Left ventricle myocardium inferior (tissue), 1 donor: ENCODE measurements at regions not wholly inside any gene's neighbourhood (a gene's known extent, or its start where the extent isn't known, plus 50 kb on each side); places are given as distances from the start of the nearest gene placed in this dataset.

ENCODE experiments used
- DNase-seq: peaks from one replicate; pipeline ENCODE4 v3.0.0-alpha.2; 2020
- H3K27ac ChIP-seq: fragments of 200-600 bp; replicated peaks from 2 replicates; pipeline ENCODE4 v1.8.0; 2021
- H3K27me3 ChIP-seq: fragments of 200-600 bp; 2 replicates; pipeline ENCODE4 v1.8.0; 2021; ENCODE audit warnings: low read depth
- H3K36me3 ChIP-seq: fragments of 200-600 bp; 2 replicates; pipeline ENCODE4 v1.8.0; 2021
- H3K4me1 ChIP-seq: fragments of 200-600 bp; 2 replicates; pipeline ENCODE4 v1.8.0; 2021
- H3K4me3 ChIP-seq: fragments of 200-600 bp; 2 replicates; pipeline ENCODE4 v1.8.0; 2021; ENCODE audit warnings: mild to moderate bottlenecking, moderate library complexity
- H3K9me3 ChIP-seq: fragments of 200-600 bp; replicated peaks from 2 replicates; pipeline ENCODE4 v1.8.0; 2021
- CTCF ChIP-seq: fragments of 200-600 bp; IDR thresholded peaks from 2 replicates; pipeline ENCODE4 v1.8.0; 2021; ENCODE audit warnings: antibody characterized with exemption, mild to moderate bottlenecking, borderline replicate concordance
- intact Hi-C: fragments of 100-400 bp; cut with micrococcal nuclease; formaldehyde crosslinking; loops from one replicate; pipeline ENCODE4 v1.11.0; 2022
- donor health status: DM: no; HTN: yes; CAD: no; lungs with severe emphysema.

GRCh38 chr4:71680706-71681105 lies 103.2 kb downstream of the GC start:
- H3K36me3 ChIP-seq: no peaks in the 10 kb centered on the region
- no peaks in the 10 kb centered on the region for H3K27me3 ChIP-seq
- H3K4me1 ChIP-seq: no peaks in the 10 kb centered on the region
- no peaks in the 10 kb centered on the region for H3K9me3 ChIP-seq
- no peak overlapping the region for H3K4me3 ChIP-seq
- no peak overlapping the region for H3K27ac ChIP-seq
- no peak for TF ChIP-seq CTCF
- no peak for DNase-seq
- intact Hi-C loops: no loop called here

GRCh38 chr4:71677568-71677967 lies 106.3 kb downstream of the GC start:
- H3K27me3 ChIP-seq: no peaks in the 10 kb centered on the region
- no peak overlapping the region for H3K27ac ChIP-seq
- no peaks in the 10 kb centered on the region for H3K9me3 ChIP-seq
- intact Hi-C loops: no loop called here
- no peaks in the 10 kb centered on the region for H3K4me1 ChIP-seq
- no peak for DNase-seq
- H3K4me3 ChIP-seq: no peak overlapping the region
- no peaks in the 10 kb centered on the region for H3K36me3 ChIP-seq
- no peak for TF ChIP-seq CTCF

- DNase-seq: no peak
- no peaks in the 10 kb centered on the region for H3K9me3 ChIP-seq
- no peak overlapping the region for H3K4me3 ChIP-seq
- no peak for TF ChIP-seq CTCF
- no peak overlapping the region for H3K27ac ChIP-seq
- H3K4me1 ChIP-seq: no peaks in the 10 kb centered on the region
- H3K36me3 ChIP-seq: no peaks in the 10 kb centered on the region
- intact Hi-C loops: no loop called here
- peaks cover 5% of the 10 kb centered on the region for H3K27me3 ChIP-seq
Observed at GRCh38 chr4:71669291-71669690, 114.6 kb downstream of the GC start.

- no peak for DNase-seq
- H3K4me1 ChIP-seq: no peaks in the 10 kb centered on the region
- H3K4me3 ChIP-seq: no peak overlapping the region
- no peak overlapping the region for H3K27ac ChIP-seq
- H3K36me3 ChIP-seq: no peaks in the 10 kb centered on the region
- intact Hi-C loops: no loop called here
- no peaks in the 10 kb centered on the region for H3K9me3 ChIP-seq
- no peak for TF ChIP-seq CTCF
- peaks cover 5% of the 10 kb centered on the region for H3K27me3 ChIP-seq
Observed at GRCh38 chr4:71665358-71665757, 118.5 kb downstream of the GC start.

- Histone ChIP-seq H3K4me1 (no peaks in the 10 kb centered on the region), H3K4me3 (no peak overlapping the region), H3K9me3 (no peaks in the 10 kb centered on the region), H3K27me3 (peaks cover 5% of the 10 kb centered on the region), H3K36me3 (no peaks in the 10 kb centered on the region), H3K27ac (no peak overlapping the region)
- DNase-seq: no peak
- no peak for TF ChIP-seq CTCF
- intact Hi-C loops: no loop called here
Observed at GRCh38 chr4:71664366-71664765, 119.5 kb downstream of the GC start.

GRCh38 chr4:71663780-71664179 lies 120.1 kb downstream of the GC start:
- intact Hi-C loops: no loop called here
- no peak overlapping the region for H3K4me3 ChIP-seq
- H3K36me3 ChIP-seq: no peaks in the 10 kb centered on the region
- no peak for DNase-seq
- H3K27me3 ChIP-seq: peaks cover 5% of the 10 kb centered on the region
- TF ChIP-seq CTCF: no peak
- no peak overlapping the region for H3K27ac ChIP-seq
- H3K9me3 ChIP-seq: no peaks in the 10 kb centered on the region
- H3K4me1 ChIP-seq: no peaks in the 10 kb centered on the region
